Endodermal cell (in vitro differentiated cells): ENCODE measurements at regions not wholly inside any gene's neighbourhood (a gene's known extent, or its start where the extent isn't known, plus 50 kb on each side); places are given as distances from the start of the nearest gene placed in this dataset.

ENCODE experiments used
- DNase-seq: peaks from one replicate; pipeline ENCODE4 v3.0.0-alpha.2; 2017
- H3K27ac ChIP-seq: 2 replicates; pipeline ENCODE4 v1.5.1; 2013; ENCODE audit warnings: mild to moderate bottlenecking, low read depth, low read length, moderate library complexity
- H3K27me3 ChIP-seq: 2 replicates; pipeline ENCODE4 v1.6.1; 2013; ENCODE audit warnings: mild to moderate bottlenecking, low read length, moderate library complexity; ENCODE audit not compliant: insufficient read depth, control insufficient read depth, poor library complexity, severe bottlenecking
- H3K36me3 ChIP-seq: 2 replicates; pipeline ENCODE4 v1.7.0; 2013; ENCODE audit warnings: mild to moderate bottlenecking, low read length, moderate library complexity; ENCODE audit not compliant: control insufficient read depth, insufficient read depth
- H3K4me1 ChIP-seq: one replicate; pipeline ENCODE4 v1.7.0; 2013; ENCODE audit warnings: low read length; ENCODE audit not compliant: control insufficient read depth, insufficient read depth
- H3K4me3 ChIP-seq: 2 replicates; pipeline ENCODE4 v1.5.1; 2013; ENCODE audit warnings: mild to moderate bottlenecking, low read length, moderate library complexity
- H3K9ac ChIP-seq: 2 replicates; pipeline ENCODE4 v1.6.1; 2013; ENCODE audit warnings: mild to moderate bottlenecking, low read length, moderate library complexity; ENCODE audit not compliant: poor library complexity, severe bottlenecking; ENCODE audit errors: extremely low read depth
- H3K9me3 ChIP-seq: 2 replicates; pipeline ENCODE4 v1.6.1; 2013; ENCODE audit warnings: mild to moderate bottlenecking, low read length, moderate library complexity; ENCODE audit not compliant: control insufficient read depth
- H3K27ac Mint-ChIP-seq: 2 replicates; pipeline ENCODE4 v1.8.0; 2020; ENCODE audit warnings: mixed read lengths
- H3K27me3 Mint-ChIP-seq: 2 replicates; pipeline ENCODE4 v1.8.0; 2021; ENCODE audit warnings: mild to moderate bottlenecking, mixed read lengths; ENCODE audit not compliant: insufficient read depth
- H3K36me3 Mint-ChIP-seq: 2 replicates; pipeline ENCODE4 v1.8.0; 2020; ENCODE audit warnings: low read depth, mixed read lengths
- H3K4me1 Mint-ChIP-seq: 2 replicates; pipeline ENCODE4 v1.8.0; 2020; ENCODE audit warnings: mixed read lengths
- H3K4me3 Mint-ChIP-seq: 2 replicates; pipeline ENCODE4 v1.8.0; 2020; ENCODE audit warnings: mild to moderate bottlenecking, moderate library complexity, mixed read lengths
- H3K9me3 Mint-ChIP-seq: 2 replicates; pipeline ENCODE4 v1.8.0; 2020; ENCODE audit warnings: mild to moderate bottlenecking, mixed read lengths
- WGBS, 2 experiments: methylation state at CpG; one replicate each; pipeline versions ENCODE4 v1.1.5 to v1.1.7; 2013; ENCODE audit warnings: missing lambda C conversion rate in 2 of 2, mixed read lengths in 1 of 2; ENCODE audit not compliant: insufficient coverage in 1 of 2, insufficient read length in 1 of 2; 5-methylcytosine and 5-hydroxymethylcytosine counted together
- TF ChIP-seq, protein P1 (sequence below): fragments of 200-600 bp; sonication (generic); conservative IDR thresholded peaks from 2 replicates; pipeline ENCODE4 v1.5.0; 2021; ENCODE audit warnings: antibody characterized with exemption, mild to moderate bottlenecking

GRCh38 chr2:100213595-100213994 is 71.2 kb upstream of the AFF3 start:
- Histone ChIP-seq H3K9ac (no peak overlapping the region), H3K27ac (no peak overlapping the region), H3K4me1 (no peaks in the 10 kb centered on the region), H3K4me3 (no peak overlapping the region), H3K27me3 (peaks cover 52% of the 10 kb centered on the region), H3K9me3 (no peaks in the 10 kb centered on the region), H3K36me3 (no peaks in the 10 kb centered on the region)
- Mint-ChIP-seq H3K4me1 (no peaks in the 10 kb centered on the region), H3K36me3 (no peaks in the 10 kb centered on the region), H3K9me3 (no peaks in the 10 kb centered on the region), H3K27ac (no peak overlapping the region), H3K4me3 (no peak overlapping the region), H3K27me3 (peaks cover 41% of the 10 kb centered on the region)
- TF ChIP-seq, protein P1, sequence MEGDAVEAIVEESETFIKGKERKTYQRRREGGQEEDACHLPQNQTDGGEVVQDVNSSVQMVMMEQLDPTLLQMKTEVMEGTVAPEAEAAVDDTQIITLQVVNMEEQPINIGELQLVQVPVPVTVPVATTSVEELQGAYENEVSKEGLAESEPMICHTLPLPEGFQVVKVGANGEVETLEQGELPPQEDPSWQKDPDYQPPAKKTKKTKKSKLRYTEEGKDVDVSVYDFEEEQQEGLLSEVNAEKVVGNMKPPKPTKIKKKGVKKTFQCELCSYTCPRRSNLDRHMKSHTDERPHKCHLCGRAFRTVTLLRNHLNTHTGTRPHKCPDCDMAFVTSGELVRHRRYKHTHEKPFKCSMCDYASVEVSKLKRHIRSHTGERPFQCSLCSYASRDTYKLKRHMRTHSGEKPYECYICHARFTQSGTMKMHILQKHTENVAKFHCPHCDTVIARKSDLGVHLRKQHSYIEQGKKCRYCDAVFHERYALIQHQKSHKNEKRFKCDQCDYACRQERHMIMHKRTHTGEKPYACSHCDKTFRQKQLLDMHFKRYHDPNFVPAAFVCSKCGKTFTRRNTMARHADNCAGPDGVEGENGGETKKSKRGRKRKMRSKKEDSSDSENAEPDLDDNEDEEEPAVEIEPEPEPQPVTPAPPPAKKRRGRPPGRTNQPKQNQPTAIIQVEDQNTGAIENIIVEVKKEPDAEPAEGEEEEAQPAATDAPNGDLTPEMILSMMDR: no peak
- DNase-seq: no peak
- WGBS, 2 experiments: 94 to 100% methylated on average over 3 of the region's 3 CpGs

- H3K27me3 Mint-ChIP-seq: peaks cover 34% of the 10 kb centered on the region
- no peaks in the 10 kb centered on the region for H3K9me3 Mint-ChIP-seq
- H3K4me1 Mint-ChIP-seq: no peaks in the 10 kb centered on the region
- TF ChIP-seq, protein P1: no peak
- no peak for DNase-seq
- H3K36me3 Mint-ChIP-seq: no peaks in the 10 kb centered on the region
- H3K4me3 ChIP-seq: no peak overlapping the region
- no peaks in the 10 kb centered on the region for H3K36me3 ChIP-seq
- H3K4me3 Mint-ChIP-seq: no peak overlapping the region
- H3K4me1 ChIP-seq: no peaks in the 10 kb centered on the region
- no peak overlapping the region for H3K9ac ChIP-seq
- H3K27ac ChIP-seq: no peak overlapping the region
- WGBS, 2 experiments: 80 to 92% methylated on average over 1 to 3 of the region's 3 CpGs
- H3K27me3 ChIP-seq: peaks cover 45% of the 10 kb centered on the region
- H3K27ac Mint-ChIP-seq: no peak overlapping the region
- H3K9me3 ChIP-seq: no peaks in the 10 kb centered on the region
Observed at GRCh38 chr2:100212850-100213249, 70.5 kb upstream of the AFF3 start.

GRCh38 chr2:100211521-100211920 is 69.1 kb upstream of the AFF3 start:
- Mint-ChIP-seq H3K36me3 (no peaks in the 10 kb centered on the region), H3K4me1 (no peaks in the 10 kb centered on the region), H3K9me3 (no peaks in the 10 kb centered on the region), H3K27ac (no peak overlapping the region), H3K27me3 (peaks cover 25% of the 10 kb centered on the region), H3K4me3 (no peak overlapping the region)
- no peak for DNase-seq
- H3K4me1 ChIP-seq: no peaks in the 10 kb centered on the region
- H3K9ac ChIP-seq: no peak overlapping the region
- TF ChIP-seq, protein P1: no peak
- H3K27ac ChIP-seq: no peak overlapping the region
- no peak overlapping the region for H3K4me3 ChIP-seq
- peaks cover 45% of the 10 kb centered on the region for H3K27me3 ChIP-seq
- H3K36me3 ChIP-seq: no peaks in the 10 kb centered on the region
- H3K9me3 ChIP-seq: no peaks in the 10 kb centered on the region
- WGBS, 2 experiments: 88 to 100% methylated on average over 3 of the region's 3 CpGs
